Mesendoderm (in vitro differentiated cells): ENCODE measurements at regions not wholly inside any gene's neighbourhood (a gene's known extent, or its start where the extent isn't known, plus 50 kb on each side); places are given as distances from the start of the nearest gene placed in this dataset.

Source experiments
- DNase-seq: peaks from one replicate; pipeline ENCODE4 v3.0.0; 2013
- H2AK5ac ChIP-seq: 2 replicates; pipeline ENCODE4 v1.6.1; 2013; ENCODE audit warnings: low read length, inconsistent platforms
- H2BK120ac ChIP-seq: 2 replicates; pipeline ENCODE4 v1.6.1; 2013; ENCODE audit warnings: low read depth, mild to moderate bottlenecking, low read length, moderate library complexity, mixed read lengths
- H2BK15ac ChIP-seq: replicated peaks from 2 replicates; pipeline ENCODE4 v1.6.1; 2013; ENCODE audit warnings: low read depth, mild to moderate bottlenecking, moderate library complexity
- H2BK5ac ChIP-seq: 2 replicates; pipeline ENCODE4 v1.6.1; 2013; ENCODE audit warnings: low read length, inconsistent platforms
- H3K18ac ChIP-seq: 2 replicates; pipeline ENCODE4 v1.6.1; 2013; ENCODE audit warnings: mild to moderate bottlenecking, low read length, mixed read lengths
- H3K23ac ChIP-seq: one replicate; pipeline ENCODE4 v1.6.1; 2013; ENCODE audit warnings: low read length
- H3K27ac ChIP-seq: 2 replicates; pipeline ENCODE4 v1.5.1; 2013; ENCODE audit warnings: low read depth, mild to moderate bottlenecking, inconsistent platforms, low read length, moderate library complexity
- H3K27me3 ChIP-seq: 2 replicates; pipeline ENCODE4 v1.6.1; 2013; ENCODE audit warnings: low read length, control low read depth, mild to moderate bottlenecking, inconsistent platforms; ENCODE audit not compliant: insufficient read depth, poor library complexity
- H3K36me3 ChIP-seq: 2 replicates; pipeline ENCODE4 v1.6.1; 2013; ENCODE audit warnings: low read length, inconsistent platforms; ENCODE audit not compliant: control insufficient read depth, insufficient read depth
- H3K4ac ChIP-seq: one replicate; pipeline ENCODE4 v1.6.1; 2013; ENCODE audit warnings: low read depth, mild to moderate bottlenecking, low read length, moderate library complexity
- H3K4me1 ChIP-seq: 2 replicates; pipeline ENCODE4 v1.6.1; 2013; ENCODE audit warnings: low read depth, low read length, inconsistent platforms; ENCODE audit not compliant: control insufficient read depth
- H3K4me2 ChIP-seq: 2 replicates; pipeline ENCODE4 v1.6.1; 2013; ENCODE audit warnings: low read length
- H3K4me3 ChIP-seq: 2 replicates; pipeline ENCODE4 v1.5.1; 2013; ENCODE audit warnings: mild to moderate bottlenecking, low read length
- H3K56ac ChIP-seq: one replicate; pipeline ENCODE4 v1.6.1; 2013; ENCODE audit warnings: low read length
- H3K79me1 ChIP-seq: 2 replicates; pipeline ENCODE4 v1.6.1; 2013; ENCODE audit warnings: low read length, inconsistent platforms
- H3K79me2 ChIP-seq: 2 replicates; pipeline ENCODE4 v1.6.1; 2013; ENCODE audit warnings: mild to moderate bottlenecking, low read length; ENCODE audit not compliant: control insufficient read depth, insufficient read depth
- H3K9ac ChIP-seq: 2 replicates; pipeline ENCODE4 v1.6.1; 2013; ENCODE audit warnings: low read length, inconsistent platforms
- H4K5ac ChIP-seq: one replicate; pipeline ENCODE4 v1.6.1; 2013; ENCODE audit warnings: low read length
- H4K8ac ChIP-seq: one replicate; pipeline ENCODE4 v1.6.1; 2013; ENCODE audit warnings: low read depth, mild to moderate bottlenecking, control low read depth, low read length, moderate library complexity
- WGBS: extraction: QIAGEN DNeasy Blood & Tissue Kit; methylation state at CpG from one replicate; pipeline ENCODE4 v1.1.7; 2013; ENCODE audit warnings: low lambda C conversion rate, missing lambda C conversion rate; ENCODE audit not compliant: insufficient coverage; ENCODE audit errors: extremely low coverage; 5-methylcytosine and 5-hydroxymethylcytosine counted together

DNA sequence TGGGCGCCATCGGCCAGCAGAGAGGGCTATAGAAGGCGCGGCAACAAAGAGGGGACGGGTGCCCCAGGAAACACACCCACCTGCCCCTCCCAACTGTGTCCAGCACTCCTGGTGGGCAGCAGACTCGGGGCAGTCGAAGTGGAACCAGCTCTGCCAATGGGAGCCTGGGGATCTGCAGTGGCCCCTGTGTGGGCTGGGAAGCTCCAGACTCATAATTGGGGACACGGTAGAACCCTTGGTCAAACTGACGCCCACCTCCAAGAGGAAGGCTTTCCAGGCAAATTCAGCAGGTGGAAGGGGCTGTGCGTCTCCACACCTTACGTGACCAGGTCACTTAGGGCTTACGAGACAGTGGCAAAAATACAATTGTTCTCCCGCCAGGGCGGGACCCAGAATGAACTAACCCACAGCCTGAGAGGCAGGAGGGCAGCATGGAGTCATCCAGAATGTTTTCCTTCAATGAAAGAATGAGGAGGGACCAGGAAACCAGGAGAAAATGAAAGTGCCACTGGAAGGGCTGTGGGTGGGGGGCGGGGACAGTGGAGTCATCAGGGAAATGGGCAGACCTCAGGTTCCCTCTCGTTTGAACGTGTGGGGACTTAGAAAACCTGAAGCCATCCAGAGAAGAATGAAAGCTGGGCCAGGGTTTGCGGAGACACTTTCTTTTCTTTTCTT is 53.2 kb upstream of the SHANK2 start:
- no peak overlapping the region for H2AK5ac ChIP-seq
- no peaks in the 10 kb centered on the region for H3K27me3 ChIP-seq
- no peaks in the 10 kb centered on the region for H3K4me1 ChIP-seq
- H2BK5ac ChIP-seq, result no peak overlapping the region
- no peaks in the 10 kb centered on the region for H3K79me1 ChIP-seq
- no peak overlapping the region for H2BK120ac ChIP-seq
- no peak overlapping the region for H3K4me3 ChIP-seq
- no peak overlapping the region for H3K27ac ChIP-seq
- no peaks in the 10 kb centered on the region for H3K79me2 ChIP-seq
- no peak overlapping the region for H3K4me2 ChIP-seq
- H3K18ac ChIP-seq, result no peak overlapping the region
- WGBS, result no CpG with 5 or more reads among the region's 18 CpGs
- no peaks in the 10 kb centered on the region for H3K36me3 ChIP-seq
- H4K5ac ChIP-seq, result no peak overlapping the region
- H3K9ac ChIP-seq, result no peak overlapping the region
- H4K8ac ChIP-seq, result no peak overlapping the region
- no peak for DNase-seq
- no peak overlapping the region for H3K56ac ChIP-seq
- H3K4ac ChIP-seq, result no peak overlapping the region
- H2BK15ac ChIP-seq, result no peak overlapping the region
- H3K23ac ChIP-seq, result no peak overlapping the region

GRCh38 chr11:71305041-71305440 is 52.7 kb upstream of the SHANK2 start:
- H4K5ac ChIP-seq, result no peak overlapping the region
- no peak overlapping the region for H3K27ac ChIP-seq
- H3K56ac ChIP-seq, result no peak overlapping the region
- H3K9ac ChIP-seq, result no peak overlapping the region
- no peaks in the 10 kb centered on the region for H3K36me3 ChIP-seq
- H2BK5ac ChIP-seq, result no peak overlapping the region
- H3K79me2 ChIP-seq, result no peaks in the 10 kb centered on the region
- H2AK5ac ChIP-seq, result no peak overlapping the region
- no peak overlapping the region for H2BK15ac ChIP-seq
- no peaks in the 10 kb centered on the region for H3K4me1 ChIP-seq
- DNase-seq, result no peak
- H3K4ac ChIP-seq, result no peak overlapping the region
- no peak overlapping the region for H3K18ac ChIP-seq
- H4K8ac ChIP-seq, result no peak overlapping the region
- H3K4me2 ChIP-seq, result no peak overlapping the region
- no peak overlapping the region for H3K4me3 ChIP-seq
- no peaks in the 10 kb centered on the region for H3K79me1 ChIP-seq
- WGBS, result no CpG with 5 or more reads among the region's 7 CpGs
- no peak overlapping the region for H2BK120ac ChIP-seq
- no peaks in the 10 kb centered on the region for H3K27me3 ChIP-seq
- no peak overlapping the region for H3K23ac ChIP-seq

DNA sequence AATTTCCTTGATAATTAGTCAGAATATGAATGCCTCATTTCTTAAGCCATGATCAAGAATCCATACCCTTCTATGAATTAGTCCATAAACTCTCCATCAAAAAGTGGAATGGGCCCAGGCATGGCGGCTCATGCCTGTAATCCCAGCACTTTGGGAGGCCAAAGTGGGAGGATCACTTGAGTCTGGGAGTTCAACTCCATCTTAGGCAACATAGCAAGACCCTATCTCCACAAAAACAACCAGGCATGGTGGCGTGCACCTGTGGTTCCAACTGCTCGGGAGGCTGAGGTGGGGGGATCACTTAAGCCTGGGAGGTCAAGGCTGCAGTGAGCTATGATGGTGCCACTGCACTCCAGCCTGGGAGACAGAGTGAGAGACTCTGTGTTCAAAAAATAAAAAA is 52.1 kb upstream of the SHANK2 start:
- no peak for DNase-seq
- Histone ChIP-seq H3K36me3 (no peaks in the 10 kb centered on the region), H2BK15ac (no peak overlapping the region), H3K4me3 (no peak overlapping the region), H3K79me1 (no peaks in the 10 kb centered on the region), H3K23ac (no peak overlapping the region), H2AK5ac (no peak overlapping the region), H3K27ac (no peak overlapping the region), H4K5ac (no peak overlapping the region), H3K4me2 (no peak overlapping the region), H3K18ac (no peak overlapping the region), H3K56ac (no peak overlapping the region), H3K4me1 (no peaks in the 10 kb centered on the region), H2BK120ac (no peak overlapping the region), H4K8ac (no peak overlapping the region), H3K79me2 (no peaks in the 10 kb centered on the region), H3K27me3 (no peaks in the 10 kb centered on the region), H3K4ac (no peak overlapping the region), H2BK5ac (no peak overlapping the region), H3K9ac (no peak overlapping the region)
- no CpG with 5 or more reads among the region's 3 CpGs for WGBS

- Histone ChIP-seq H3K36me3 (no peaks in the 10 kb centered on the region), H3K18ac (no peak overlapping the region), H2BK120ac (no peak overlapping the region)
Observed at GRCh38 chr11:71304045-71304444, 51.7 kb upstream of the SHANK2 start.

DNA sequence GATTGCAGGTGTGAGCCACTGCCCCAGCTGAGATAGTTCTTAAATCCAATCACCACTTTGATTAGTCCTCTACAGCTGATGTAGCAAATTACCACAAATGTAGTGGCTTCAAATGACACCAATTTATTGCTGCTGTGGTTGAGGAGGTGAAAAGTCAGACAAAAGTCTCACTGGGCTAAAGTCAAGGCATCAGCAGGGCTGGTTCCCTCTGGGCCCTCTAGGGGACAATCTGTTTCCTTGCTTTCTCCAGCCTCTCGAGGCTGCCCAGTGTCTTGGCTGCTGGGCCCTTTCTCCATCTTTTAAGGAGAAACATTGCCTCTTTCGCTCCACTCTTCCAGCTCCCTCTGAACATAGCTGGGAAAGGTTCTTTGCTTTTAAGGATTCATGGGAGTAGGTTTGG is 50.5 kb upstream of the SHANK2 start:
- Histone ChIP-seq H3K27ac (no peak overlapping the region), H3K23ac (no peak overlapping the region), H2BK120ac (no peak overlapping the region), H2BK15ac (no peak overlapping the region), H3K4ac (no peak overlapping the region), H3K4me1 (no peaks in the 10 kb centered on the region), H3K36me3 (no peaks in the 10 kb centered on the region), H3K79me2 (no peaks in the 10 kb centered on the region), H2BK5ac (no peak overlapping the region), H2AK5ac (no peak overlapping the region), H3K79me1 (no peaks in the 10 kb centered on the region), H3K27me3 (no peaks in the 10 kb centered on the region), H4K5ac (no peak overlapping the region), H3K9ac (no peak overlapping the region), H4K8ac (no peak overlapping the region), H3K18ac (no peak overlapping the region), H3K4me2 (no peak overlapping the region), H3K4me3 (no peak overlapping the region), H3K56ac (no peak overlapping the region)
- no CpG with 5 or more reads among the region's 2 CpGs for WGBS
- peak; percentile 36 for DNase-seq

More at GRCh38 chr11:71304045-71304444, 51.7 kb upstream of the SHANK2 start:
- Histone ChIP-seq H2BK15ac (no peak overlapping the region), H3K27ac (no peak overlapping the region), H3K79me2 (no peaks in the 10 kb centered on the region), H2AK5ac (no peak overlapping the region), H3K4me1 (no peaks in the 10 kb centered on the region), H3K27me3 (no peaks in the 10 kb centered on the region), H3K9ac (no peak overlapping the region), H3K79me1 (no peaks in the 10 kb centered on the region), H3K56ac (no peak overlapping the region), H3K4me2 (no peak overlapping the region), H3K4ac (no peak overlapping the region), H3K23ac (no peak overlapping the region), H4K5ac (no peak overlapping the region), H3K4me3 (no peak overlapping the region), H2BK5ac (no peak overlapping the region), H4K8ac (no peak overlapping the region)
- DNase-seq, result no peak
- WGBS, result no CpG with 5 or more reads among the region's 1 CpG

DNA sequence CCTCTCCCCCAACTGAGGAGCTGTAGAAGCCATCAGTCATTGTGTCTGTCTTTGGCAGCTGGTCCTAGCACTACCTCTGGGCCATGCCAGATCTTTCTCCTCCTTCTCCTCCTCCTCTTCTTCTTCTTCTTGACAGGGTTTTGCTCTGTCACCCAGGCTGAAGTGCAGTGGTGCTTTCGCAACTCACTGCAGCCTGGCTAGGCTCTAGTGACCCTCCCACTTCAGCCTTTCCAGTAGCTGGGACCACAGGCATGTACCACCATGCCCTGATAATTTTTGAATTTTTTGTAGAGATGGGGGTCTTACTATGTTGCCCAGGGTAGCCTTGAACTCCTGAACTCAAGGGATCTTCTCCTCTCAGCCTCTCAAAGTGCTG is 50.1 kb upstream of the SHANK2 start:
- Histone ChIP-seq H2AK5ac (no peak overlapping the region), H3K36me3 (no peaks in the 10 kb centered on the region), H3K9ac (no peak overlapping the region), H3K4me3 (no peak overlapping the region), H4K8ac (no peak overlapping the region), H3K79me2 (no peaks in the 10 kb centered on the region), H3K27me3 (no peaks in the 10 kb centered on the region), H3K4me2 (no peak overlapping the region), H3K23ac (no peak overlapping the region), H2BK5ac (no peak overlapping the region), H3K27ac (no peak overlapping the region), H3K18ac (no peak overlapping the region), H3K4me1 (no peaks in the 10 kb centered on the region), H2BK15ac (no peak overlapping the region), H3K56ac (no peak overlapping the region), H3K4ac (no peak overlapping the region), H3K79me1 (no peaks in the 10 kb centered on the region), H4K5ac (no peak overlapping the region), H2BK120ac (no peak overlapping the region)
- no peak for DNase-seq
- no CpG with 5 or more reads among the region's 1 CpG for WGBS
